Astrocyte of the cerebellum (primary cell): ENCODE measurements at regions not wholly inside any gene's neighbourhood (a gene's known extent, or its start where the extent isn't known, plus 50 kb on each side); places are given as distances from the start of the nearest gene placed in this dataset.
"Not testable (repeated sequence)": the region's sequence is repeated elsewhere in the genome, so short reads cannot be mapped to it uniquely, and the experiment has no call there.

ENCODE experiments used
- DNase-seq: peaks from one replicate; pipeline ENCODE4 v3.0.0-alpha.2; 2011; ENCODE audit warnings: low read depth
- H3K4me3 ChIP-seq: 2 replicates; pipeline ENCODE4 v1.5.1; 2011; ENCODE audit warnings: mild to moderate bottlenecking, low read depth, low read length, moderate library complexity
- in situ Hi-C: cut with HindIII; loops from 2 replicates; pipeline ENCODE4 v1.10.0; 2017; ENCODE audit warnings: low sequenced_read_pairs
- TF ChIP-seq, protein P1 (sequence below): IDR thresholded peaks from 2 replicates; pipeline ENCODE4 v1.5.1; 2012; ENCODE audit warnings: low read length, low read depth, moderate library complexity, mild to moderate bottlenecking; ENCODE audit errors: missing control alignments

DNA sequence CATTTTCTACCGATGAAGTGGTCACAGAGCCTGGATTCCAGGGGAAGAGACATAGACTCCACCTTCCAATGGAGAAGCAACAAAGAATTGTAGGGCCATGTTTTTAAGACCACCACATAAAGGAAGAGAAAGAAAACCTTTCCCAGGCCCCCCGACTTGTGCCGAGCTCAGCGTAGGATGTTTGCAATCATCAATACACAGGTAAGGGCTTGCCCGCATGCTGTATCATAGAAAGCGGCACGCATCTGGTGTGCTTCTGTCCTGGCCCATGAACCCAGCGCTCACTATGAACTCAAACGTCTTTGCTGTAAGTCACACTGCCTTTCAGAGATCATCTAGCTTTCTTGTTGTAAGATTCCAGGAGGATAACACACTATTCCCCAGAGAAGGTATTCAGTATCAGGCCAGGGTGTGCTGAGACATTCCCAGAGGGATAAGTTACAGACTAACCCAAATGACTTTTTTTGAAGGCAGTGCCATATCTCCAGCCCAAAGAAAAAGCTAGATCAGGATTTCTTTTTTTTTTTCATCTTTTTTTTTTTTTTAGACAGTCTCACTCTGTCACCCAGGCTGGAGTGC lies 79.5 kb upstream of the RPL38 start:
- no peak overlapping the region for H3K4me3 ChIP-seq
- TF ChIP-seq, protein P1, sequence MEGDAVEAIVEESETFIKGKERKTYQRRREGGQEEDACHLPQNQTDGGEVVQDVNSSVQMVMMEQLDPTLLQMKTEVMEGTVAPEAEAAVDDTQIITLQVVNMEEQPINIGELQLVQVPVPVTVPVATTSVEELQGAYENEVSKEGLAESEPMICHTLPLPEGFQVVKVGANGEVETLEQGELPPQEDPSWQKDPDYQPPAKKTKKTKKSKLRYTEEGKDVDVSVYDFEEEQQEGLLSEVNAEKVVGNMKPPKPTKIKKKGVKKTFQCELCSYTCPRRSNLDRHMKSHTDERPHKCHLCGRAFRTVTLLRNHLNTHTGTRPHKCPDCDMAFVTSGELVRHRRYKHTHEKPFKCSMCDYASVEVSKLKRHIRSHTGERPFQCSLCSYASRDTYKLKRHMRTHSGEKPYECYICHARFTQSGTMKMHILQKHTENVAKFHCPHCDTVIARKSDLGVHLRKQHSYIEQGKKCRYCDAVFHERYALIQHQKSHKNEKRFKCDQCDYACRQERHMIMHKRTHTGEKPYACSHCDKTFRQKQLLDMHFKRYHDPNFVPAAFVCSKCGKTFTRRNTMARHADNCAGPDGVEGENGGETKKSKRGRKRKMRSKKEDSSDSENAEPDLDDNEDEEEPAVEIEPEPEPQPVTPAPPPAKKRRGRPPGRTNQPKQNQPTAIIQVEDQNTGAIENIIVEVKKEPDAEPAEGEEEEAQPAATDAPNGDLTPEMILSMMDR: no peak
- in situ Hi-C loops: no loop called here
- no peak for DNase-seq

DNA sequence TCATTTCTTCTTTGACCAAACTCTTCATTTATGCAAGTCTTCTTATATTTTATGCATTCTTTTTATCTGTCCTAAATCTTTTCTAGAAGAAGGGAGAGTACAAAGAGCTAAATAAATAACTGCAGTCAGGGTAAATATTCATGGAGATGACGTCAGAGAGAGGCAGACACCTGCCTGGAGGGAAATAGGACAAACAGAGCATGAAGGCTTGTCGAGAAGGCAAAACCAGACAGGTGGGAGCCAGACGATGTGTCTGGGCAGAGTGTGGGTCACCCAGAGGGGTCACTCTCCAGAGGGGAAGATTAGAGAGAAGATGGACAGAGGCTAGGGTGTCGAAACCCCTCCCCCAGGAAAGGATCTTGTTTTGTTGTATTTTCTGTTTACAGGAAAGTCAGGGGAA lies 78.3 kb upstream of the RPL38 start:
- in situ Hi-C loops: no loop called here
- H3K4me3 ChIP-seq: no peak overlapping the region
- DNase-seq: no peak
- TF ChIP-seq, protein P1: no peak

DNA sequence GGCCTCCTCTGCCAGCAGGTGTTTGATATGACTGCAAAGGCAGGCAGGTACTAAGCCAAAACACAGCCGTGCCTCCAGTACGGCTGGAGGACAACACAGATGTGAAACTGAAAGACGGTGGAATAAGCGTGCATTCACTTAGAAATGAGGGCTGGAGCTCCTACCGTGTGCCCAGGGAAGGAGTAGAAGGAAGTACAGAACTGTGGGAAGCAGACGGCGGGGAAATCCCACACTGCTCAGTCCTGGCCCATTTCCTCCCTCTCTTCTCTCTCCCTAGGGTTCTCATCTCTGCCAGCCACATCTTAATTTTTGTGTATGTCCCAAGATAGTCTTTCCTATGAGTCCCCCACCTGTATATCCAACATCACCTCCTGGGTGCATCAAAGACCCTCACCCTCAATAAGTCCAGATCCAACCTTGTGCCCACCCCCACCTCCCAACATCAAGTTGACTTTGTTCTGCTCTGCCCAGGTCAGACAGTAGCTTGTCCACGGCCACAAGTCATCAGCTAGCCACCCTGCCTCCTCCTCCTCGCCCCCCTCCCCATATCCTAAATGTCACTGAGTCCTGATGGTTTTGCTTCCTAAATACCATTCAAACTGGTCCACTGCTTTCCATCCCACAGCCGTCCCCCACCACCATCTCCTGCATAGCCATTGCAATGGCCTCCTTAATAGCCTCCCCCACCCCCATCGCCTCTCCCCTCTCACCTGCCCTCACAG lies 77.1 kb upstream of the RPL38 start:
- DNase-seq: no peak
- in situ Hi-C loops: no loop called here
- TF ChIP-seq, protein P1: no peak
- no peak overlapping the region for H3K4me3 ChIP-seq

DNA sequence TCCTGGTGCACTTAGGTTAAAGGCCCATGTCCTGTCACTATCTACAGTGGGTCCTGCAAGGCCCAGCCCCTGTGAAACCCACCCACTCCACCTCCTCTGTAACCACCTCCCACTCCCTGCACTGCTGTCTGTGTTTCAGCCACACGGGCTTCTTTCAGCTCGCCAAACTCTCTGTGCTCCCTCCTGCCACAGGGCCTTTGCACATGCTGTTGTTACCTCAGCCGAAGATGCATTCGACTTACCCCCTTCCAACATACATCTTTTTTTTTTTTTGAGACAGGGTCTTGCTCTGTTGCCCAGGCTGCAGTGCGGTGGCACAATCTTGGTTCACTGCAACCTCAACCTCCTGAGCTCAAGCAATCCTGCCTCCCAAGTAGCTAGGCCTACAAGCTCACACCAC lies 76.5 kb upstream of the RPL38 start:
- no peak overlapping the region for H3K4me3 ChIP-seq
- TF ChIP-seq, protein P1: no peak
- DNase-seq: no peak
- in situ Hi-C loops: no loop called here

DNA sequence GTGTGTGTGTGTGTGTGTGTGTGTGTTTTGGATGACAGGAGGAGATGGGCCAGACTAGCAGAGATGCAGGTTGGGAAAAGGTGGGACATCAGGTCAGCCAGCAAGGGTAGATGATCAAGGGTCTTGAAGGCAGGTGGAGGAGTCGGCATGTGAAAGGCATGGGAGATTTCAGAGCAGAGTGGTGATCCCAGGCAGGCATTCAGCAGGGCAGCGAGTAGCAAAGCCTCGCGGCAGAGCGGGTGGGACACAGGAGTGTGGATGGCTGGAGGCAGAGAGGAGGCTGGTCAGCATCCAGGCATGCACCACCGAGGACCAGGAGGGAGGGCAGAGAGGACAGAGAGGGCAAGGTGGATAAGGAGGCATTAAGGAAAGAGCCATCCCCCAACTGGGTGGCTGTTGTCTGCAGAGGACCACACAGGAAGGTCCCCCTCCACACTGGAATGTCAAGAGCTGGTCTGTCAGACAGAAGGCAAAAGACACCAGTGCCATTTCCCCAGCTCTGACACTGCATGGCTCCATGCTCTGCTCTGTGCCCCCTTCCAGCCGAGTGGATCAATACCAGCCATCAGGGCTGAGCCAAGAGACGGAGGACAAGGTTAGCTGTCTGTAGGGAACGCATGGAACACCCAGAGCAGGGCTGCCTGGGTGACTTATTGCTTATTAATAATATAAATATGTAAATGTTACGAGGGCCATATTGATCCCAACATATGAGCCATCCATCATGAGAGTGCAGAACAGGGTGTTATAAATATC lies 74.8 kb upstream of the RPL38 start:
- DNase-seq: no peak
- TF ChIP-seq, protein P1: no peak
- no peak overlapping the region for H3K4me3 ChIP-seq
- in situ Hi-C loops: no loop called here

DNA sequence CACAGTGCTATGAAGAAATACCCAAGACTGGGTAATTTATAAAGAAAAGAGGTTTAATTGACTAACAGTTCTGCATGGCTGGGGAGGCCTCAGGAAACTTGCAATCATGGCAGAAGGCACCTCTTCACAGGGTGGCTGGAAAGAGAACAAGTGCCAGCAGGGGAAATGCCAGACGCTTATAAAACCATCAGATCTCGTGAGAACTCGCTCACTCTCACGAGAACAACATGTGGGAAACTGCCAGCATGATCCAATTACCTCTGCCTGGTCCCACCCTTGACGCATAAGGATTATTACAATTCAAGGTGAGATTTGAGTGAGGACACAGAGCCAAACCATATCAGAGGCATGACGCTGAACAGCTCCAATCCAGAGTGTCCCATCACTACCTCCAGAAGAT lies 73.7 kb upstream of the RPL38 start:
- H3K4me3 ChIP-seq, in situ Hi-C loops, DNase-seq: not testable (repeated sequence)

DNA sequence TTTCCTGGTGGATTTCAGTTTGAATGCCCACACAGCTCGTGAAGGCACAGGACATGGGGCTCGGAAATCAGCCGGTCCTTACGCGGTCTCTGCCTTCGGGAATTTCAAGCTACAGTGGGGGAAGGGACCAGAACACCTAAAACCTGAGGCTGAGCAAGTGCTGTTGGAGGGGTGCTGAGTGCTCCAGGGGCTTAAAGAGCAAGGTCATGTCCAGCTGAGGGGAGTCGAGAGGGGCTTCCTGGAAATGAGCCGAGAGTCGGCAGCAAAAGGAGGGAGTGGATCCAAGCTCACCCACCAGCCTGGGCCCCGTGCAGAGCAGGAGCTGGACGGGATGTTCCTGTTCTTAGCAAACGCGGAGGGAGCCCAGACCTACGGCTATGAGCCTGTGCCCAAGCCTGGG lies 73.2 kb upstream of the RPL38 start:
- in situ Hi-C loops: no loop called here
- H3K4me3 ChIP-seq: no peak overlapping the region
- TF ChIP-seq, protein P1: no peak
- DNase-seq: no peak
